ENCODE measurements at regions not wholly inside any gene's neighbourhood (a gene's known extent, or its start where the extent isn't known, plus 50 kb on each side); places are given as distances from the start of the nearest gene placed in this dataset.

DNA sequence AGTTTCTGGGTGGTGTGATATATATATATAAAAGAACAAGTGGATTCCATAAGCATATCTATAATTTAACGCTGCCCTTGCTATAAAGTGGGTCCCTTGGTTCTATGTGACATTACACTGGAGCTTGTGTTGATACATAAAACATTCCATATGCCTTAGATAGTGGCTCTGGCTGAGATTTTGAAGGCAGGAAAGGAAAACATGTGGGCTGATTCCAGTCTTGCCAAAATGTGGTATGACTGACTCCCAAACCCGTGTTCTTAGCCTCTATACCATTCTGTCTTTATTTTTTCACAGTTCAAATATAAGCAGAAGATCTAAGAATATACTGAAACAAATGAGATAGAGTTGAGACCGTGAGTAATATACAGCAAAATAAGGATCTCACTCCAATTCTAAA lies 522.8 kb upstream of the LRRC4C start:
- no peak for DNase-seq

- DNase-seq, result no peak
Measured at GRCh38 chr11:41982975-41983374, 523.5 kb upstream of the LRRC4C start.

DNA sequence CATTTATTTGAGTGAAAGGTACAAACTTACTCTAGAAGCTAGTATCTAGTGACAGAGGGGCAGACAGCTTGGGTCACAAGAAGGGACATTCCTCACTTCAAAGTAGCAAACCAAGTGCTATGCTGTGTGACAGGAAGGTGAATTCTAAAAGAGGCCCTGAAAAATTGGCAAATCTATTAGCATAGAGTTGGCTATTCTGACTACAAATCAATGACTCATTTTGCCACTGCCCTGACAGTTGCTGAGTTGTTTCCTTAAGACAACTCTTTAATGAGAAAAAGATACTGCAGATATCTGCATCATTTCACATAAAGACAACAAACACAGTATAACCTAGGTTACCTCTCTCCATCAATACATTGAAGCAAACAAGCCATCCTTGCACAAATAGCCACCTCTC lies 524.0 kb upstream of the LRRC4C start:
- no peak for DNase-seq

- no peak for DNase-seq
Measured at GRCh38 chr11:41984023-41984422, 524.6 kb upstream of the LRRC4C start.

DNA sequence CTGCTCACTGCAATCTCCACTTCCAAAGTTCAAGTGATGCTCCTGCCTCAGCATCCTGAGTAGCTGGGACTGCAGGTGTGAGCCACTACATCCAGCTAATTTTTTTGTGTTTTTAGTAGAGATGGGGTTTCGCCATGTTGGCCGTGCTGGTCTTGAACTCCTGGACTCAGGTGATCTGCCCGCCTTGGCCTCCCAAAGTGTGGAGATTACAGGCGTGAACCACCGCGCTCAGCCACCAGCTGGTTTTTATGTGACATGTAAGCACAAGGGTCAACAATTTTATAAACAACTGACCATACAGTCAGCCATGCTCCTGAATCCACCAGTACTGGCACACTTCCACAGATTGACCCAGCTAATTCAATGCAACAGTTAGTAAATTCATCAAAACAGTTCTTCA lies 526.3 kb upstream of the LRRC4C start:
- DNase-seq, result no peak

- no peak for DNase-seq
Measured at GRCh38 chr11:41988951-41989572, 529.6 kb upstream of the LRRC4C start.

DNA sequence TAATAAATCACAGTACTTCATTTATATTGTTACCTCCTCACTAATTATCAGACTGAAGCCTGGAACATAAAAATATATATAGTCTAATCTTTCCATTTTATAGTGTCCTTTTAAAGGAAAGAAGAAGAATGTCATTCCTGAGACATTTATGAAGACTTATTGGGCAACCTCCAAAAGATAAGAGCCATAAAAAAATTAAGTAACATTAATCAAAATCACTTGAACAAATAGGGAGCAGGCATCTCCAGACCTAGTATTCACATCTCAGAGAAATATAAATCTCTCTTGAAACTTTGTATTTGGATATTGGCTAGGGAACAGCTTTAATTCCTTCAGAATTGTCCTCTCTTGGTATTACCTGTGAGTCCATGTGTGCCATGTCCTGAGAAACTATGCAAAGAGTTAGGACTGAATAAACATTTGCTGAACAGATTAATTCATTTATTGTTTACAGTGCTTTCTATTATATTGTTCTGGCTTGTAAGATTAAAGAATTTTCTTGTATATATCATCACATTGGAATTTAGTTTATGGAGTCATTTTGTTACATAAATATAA lies 530.5 kb upstream of the LRRC4C start:
- DNase-seq, result no peak

DNA sequence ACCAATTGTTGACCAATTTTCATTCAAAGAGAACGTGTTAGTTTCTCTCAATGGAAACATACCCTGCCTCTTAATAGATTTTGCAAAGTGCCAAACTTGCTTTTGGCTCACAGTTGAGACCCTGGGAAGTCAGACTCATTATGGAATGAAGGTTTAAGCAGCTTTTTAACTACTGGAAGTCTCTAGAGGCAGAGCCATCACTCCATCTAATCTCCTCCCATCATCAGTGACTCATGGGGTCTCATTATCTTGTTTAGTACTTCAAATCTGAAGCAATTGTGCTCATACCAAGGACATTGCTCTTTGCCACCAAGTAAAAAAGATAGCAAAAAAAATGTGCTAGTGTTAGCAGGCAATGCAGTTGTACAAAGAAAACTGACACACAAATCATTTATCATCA lies 537.1 kb upstream of the LRRC4C start:
- DNase-seq, result no peak

DNA sequence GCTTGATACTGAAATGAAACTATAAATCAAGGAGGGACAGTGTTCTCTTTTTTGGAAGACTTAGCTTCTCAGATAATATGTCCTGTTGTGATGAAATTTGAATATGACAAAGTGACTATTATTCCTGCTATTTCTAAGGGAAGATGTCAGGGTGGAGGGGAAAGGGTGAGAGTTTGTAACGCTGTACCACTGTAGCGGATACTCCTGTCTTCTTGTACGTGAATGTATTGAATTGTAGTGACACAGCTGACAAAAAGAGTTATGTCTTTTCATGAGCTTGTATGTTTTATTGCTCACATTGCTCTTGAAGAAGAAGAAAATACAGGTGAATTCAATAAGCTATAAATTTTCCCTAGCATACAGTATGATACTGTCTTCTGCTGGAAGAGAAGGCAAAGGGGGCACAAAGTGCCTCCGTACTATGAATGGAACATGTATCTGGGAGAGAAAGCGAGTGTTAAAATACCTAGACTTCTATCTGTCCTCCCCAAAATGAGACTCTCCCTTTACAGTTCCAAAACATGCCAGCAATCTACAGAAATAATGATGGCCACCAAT lies 538.5 kb upstream of the LRRC4C start:
- no peak for DNase-seq

DNA sequence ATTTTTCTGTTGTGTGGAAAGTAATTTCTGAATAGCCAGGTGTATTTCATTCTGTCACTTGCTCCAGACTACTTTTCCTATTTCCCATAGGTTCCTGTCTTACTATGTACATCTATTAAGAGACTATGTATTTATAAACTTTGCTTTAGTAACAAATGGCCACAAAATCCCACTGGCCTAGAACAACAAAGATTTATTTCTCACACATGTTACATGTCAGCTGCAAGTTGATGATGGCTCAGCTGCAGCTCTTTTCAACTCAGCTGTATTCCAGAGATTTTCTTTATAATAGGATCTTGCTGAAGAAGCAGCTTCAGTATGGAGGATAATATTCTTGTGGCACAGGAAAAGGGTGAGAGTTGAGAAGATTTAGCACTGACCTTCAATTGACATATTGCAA lies 539.6 kb upstream of the LRRC4C start:
- no peak for DNase-seq

DNA sequence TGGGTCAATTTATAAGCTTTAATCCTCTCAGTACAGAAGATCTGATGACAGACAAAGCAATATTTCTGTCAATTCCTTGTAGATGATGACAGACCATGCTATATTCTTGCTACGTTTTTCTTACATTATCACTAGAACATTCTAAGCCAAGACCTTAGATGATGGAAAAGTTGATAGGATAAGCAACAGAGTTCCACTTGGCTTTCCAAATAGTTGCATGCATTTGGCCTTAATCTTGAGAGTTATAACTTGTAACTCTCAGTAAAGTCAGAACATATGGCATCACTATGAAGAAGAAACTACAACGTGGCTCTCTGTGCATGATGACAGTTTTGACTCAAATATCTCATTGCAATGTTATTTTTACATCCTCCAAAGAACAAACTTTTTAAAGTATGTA lies 544.3 kb upstream of the LRRC4C start:
- no peak for DNase-seq

GRCh38 chr11:42006766-42007165 lies 547.3 kb upstream of the LRRC4C start:
- DNase-seq, result no peak

DNA sequence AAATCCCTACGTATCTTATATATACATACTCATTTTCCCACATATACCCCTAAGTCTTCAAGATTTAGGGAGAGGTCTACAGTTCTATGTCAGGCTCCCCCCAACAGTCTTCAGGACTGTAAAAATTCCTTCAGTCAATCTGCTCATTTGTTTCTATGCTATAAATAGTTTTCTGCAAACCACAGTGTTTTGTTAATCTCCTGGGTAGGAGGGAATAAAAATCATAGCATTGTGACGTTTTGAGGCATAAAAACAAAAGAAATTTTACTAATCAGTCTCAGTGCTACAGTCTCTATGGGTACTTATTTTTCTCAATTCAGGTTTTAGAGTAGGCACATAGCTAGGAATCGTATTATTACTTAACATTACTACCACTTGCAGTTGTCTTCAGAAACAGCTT lies 552.8 kb upstream of the LRRC4C start:
- no peak for DNase-seq

DNA sequence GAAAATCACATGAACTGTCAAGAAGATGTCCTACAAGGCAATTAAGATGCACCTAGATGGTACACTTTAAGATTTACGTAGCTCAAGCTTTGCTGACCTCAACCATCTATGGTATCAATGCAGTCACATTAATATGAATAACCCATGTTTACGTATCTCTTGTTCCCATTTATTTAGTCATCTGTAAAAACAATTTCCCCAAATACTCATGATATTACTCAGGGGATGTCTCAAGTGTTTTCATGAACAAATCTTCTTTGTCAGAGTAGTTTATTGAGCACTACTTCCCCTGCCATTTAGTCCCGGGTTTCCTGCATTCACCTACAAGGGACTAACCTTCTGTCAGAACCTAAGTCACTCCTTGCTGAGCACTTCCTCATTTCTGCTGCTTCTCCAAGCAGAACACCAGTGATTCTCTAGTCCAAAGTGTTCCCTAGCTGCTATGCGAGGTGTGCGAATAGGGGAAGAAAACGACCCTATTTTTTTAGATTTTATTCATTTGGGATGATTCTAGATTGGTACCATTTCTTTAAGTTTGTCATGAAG lies 554.3 kb upstream of the LRRC4C start:
- no peak for DNase-seq

DNA sequence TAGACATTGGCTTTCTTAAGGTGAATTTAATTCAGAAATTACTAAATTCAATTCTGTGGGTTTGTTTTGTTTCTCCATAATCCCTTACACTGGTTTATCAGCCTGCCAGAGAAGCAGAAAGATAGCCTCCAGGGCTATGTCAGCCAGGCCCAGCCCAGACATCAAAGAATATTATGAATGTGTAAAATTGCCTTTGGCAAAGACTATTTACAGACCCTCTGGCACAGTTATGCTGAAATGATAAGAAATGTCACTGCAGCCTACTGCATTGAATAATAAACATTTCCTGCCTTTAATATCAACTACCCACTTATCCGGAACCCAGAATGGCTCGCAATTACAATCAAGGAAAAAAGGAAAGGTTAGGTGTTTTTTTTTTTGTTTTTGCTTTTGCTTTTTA lies 562.5 kb upstream of the LRRC4C start:
- DNase-seq, result no peak

DNA sequence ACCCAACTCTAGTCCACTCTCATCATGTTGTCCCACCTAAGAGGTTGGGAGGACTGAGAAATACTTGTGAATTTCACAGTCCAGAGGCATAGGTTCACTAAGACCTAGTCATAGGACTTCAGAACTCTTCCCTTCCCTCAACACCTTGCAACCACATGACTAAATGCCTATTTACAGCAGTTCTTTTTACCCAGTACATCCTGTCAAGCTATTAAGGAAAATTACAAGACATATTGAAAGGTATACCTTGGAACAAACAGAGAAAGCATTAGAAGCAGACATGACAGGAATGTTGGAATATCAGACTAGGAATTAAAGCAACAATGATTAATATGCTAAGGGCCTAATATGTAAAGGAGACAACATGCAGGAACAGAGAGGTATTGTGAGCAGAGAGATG lies 563.8 kb upstream of the LRRC4C start:
- DNase-seq, result no peak

- DNase-seq, result no peak
Measured at GRCh38 chr11:42025121-42025803, 565.8 kb upstream of the LRRC4C start.

DNA sequence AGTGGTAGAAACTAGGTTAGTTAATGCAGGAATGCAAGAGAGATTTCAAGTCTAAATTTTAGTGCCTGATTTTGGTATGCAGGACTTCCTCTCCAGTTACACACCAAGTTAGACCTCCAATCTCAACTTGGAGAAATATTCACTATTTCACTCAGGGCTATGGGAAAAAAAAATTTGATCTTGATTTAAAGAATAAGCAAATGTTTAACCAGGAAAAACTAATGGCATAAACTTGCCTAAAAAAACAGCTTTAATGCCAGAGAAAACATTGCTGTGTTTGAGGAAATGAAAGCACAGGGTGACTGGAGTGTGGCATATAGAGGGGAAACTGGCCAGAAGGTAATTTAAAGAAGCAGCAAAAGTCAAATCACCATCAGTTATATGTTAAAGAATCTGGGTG lies 575.4 kb upstream of the LRRC4C start:
- no peak for DNase-seq

- DNase-seq, result no peak
Measured at GRCh38 chr11:42036201-42036600, 576.7 kb upstream of the LRRC4C start.

GRCh38 chr11:42043312-42043711 lies 583.9 kb upstream of the LRRC4C start:
- no peak for DNase-seq

DNA sequence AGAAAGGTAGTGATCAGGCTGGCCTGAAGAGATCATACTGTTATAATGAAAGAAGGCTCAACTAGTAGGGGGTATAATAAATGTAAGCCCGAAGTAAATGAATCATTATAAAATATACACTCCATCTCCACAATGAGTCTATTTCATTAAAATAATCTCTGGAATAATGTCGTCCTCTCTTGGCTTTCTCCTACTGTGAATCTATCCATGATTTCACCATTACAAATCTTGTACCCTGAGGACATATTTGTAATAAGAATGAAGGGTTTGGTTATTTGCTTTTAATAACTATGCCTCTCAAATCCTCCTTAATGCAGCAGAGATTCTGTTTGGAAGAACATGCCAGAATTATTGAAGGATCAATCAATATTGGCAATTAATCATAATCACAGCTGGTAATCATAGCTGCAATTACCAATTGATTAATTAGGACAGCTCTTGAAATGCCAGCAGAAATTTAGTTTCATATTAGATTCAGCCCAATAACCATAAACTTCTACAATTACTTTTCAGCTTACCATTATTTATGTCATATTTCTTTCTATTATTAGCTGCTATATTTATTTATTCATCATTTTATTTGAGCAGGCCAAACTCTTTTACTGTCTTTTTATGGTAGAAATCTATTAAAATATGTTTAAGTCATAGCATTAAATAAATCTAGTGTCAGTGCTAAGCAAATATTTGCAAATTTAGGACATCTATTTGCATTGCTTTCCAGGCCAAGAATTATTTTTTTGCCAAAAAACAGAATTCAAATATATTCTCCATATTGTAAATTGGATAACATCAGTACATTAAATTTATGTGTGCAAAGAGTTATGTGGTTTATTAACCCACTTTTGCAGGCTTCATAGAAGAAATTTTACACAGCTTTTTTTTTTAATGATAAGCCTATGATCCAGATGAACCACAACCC lies 588.4 kb upstream of the LRRC4C start:
- DNase-seq, result no peak

- DNase-seq, result no peak
Measured at GRCh38 chr11:42049186-42049585, 589.7 kb upstream of the LRRC4C start.

GRCh38 chr11:42049650-42050049 lies 590.2 kb upstream of the LRRC4C start:
- no peak for DNase-seq

Measured in NCI-H187 (cell line).